Keratinocyte (primary cell): ENCODE measurements at regions not wholly inside any gene's neighbourhood (a gene's known extent, or its start where the extent isn't known, plus 50 kb on each side); places are given as distances from the start of the nearest gene placed in this dataset.
"Not testable (repeated sequence)": the region's sequence is repeated elsewhere in the genome, so short reads cannot be mapped to it uniquely, and the experiment has no call there.

ENCODE experiments used
- DNase-seq: peaks from one replicate; pipeline ENCODE4 v3.0.0-alpha.2; 2011; ENCODE audit warnings: low read depth, missing footprints, low spot score
- FAIRE-seq: peaks from 2 replicates; lab custom pipeline; 2011; peaks lifted over from hg19 to GRCh38; lab: Jason Lieb, UNC
- H2AFZ ChIP-seq: 2 replicates; pipeline ENCODE4 v1.6.0; 2012; ENCODE audit warnings: low read length, control low read depth, inconsistent platforms; ENCODE audit not compliant: control insufficient read depth
- H3K27ac ChIP-seq: 2 replicates; pipeline ENCODE4 v1.5.1; 2011; ENCODE audit warnings: low read length; ENCODE audit not compliant: control insufficient read depth, insufficient read depth
- H3K27me3 ChIP-seq: 3 replicates; pipeline ENCODE4 v1.6.0; 2011; ENCODE audit warnings: low read length; ENCODE audit not compliant: control insufficient read depth, insufficient read depth; ENCODE audit errors: extremely low read depth
- H3K36me3 ChIP-seq, 2 experiments: 2 replicates in 1 of 2; 3 replicates in 1 of 2; pipeline ENCODE4 v1.5.1; 2011; ENCODE audit warnings: low read length in 2 of 2, mild to moderate bottlenecking in 1 of 2; ENCODE audit not compliant: control insufficient read depth in 2 of 2, insufficient read depth in 2 of 2; ENCODE audit errors: extremely low read depth in 1 of 2
- H3K4me1 ChIP-seq: 3 replicates; pipeline ENCODE4 v1.5.1; 2011; ENCODE audit warnings: low read length; ENCODE audit not compliant: control insufficient read depth, insufficient read depth; ENCODE audit errors: extremely low read depth
- H3K4me2 ChIP-seq: 3 replicates; pipeline ENCODE4 v1.6.0; 2011; ENCODE audit warnings: low read depth, low read length; ENCODE audit not compliant: control insufficient read depth, insufficient read depth; ENCODE audit errors: extremely low read depth
- H3K4me3 ChIP-seq, 3 experiments: fragments of 200-600 bp in 1 of 3; sonication (generic) in 1 of 3; 2 replicates in 2 of 3; 3 replicates in 1 of 3; pipeline ENCODE4 v1.5.1; 2011 to 2016; ENCODE audit warnings: low read length in 3 of 3, mild to moderate bottlenecking in 3 of 3, control low read depth in 2 of 3, inconsistent platforms in 1 of 3, low read depth in 1 of 3, mixed read lengths in 1 of 3, mixed run types in 1 of 3, moderate library complexity in 1 of 3; ENCODE audit not compliant: control insufficient read depth in 2 of 3, insufficient read depth in 2 of 3; ENCODE audit errors: extremely low read depth in 1 of 3
- H3K79me2 ChIP-seq: 2 replicates; pipeline ENCODE4 v1.6.0; 2012; ENCODE audit warnings: low read length; ENCODE audit not compliant: control insufficient read depth, insufficient read depth
- H3K9ac ChIP-seq: 3 replicates; pipeline ENCODE4 v1.6.0; 2011; ENCODE audit warnings: low read length; ENCODE audit not compliant: control insufficient read depth, insufficient read depth; ENCODE audit errors: extremely low read depth
- H3K9me1 ChIP-seq: 3 replicates; pipeline ENCODE4 v1.6.0; 2011; ENCODE audit warnings: low read length; ENCODE audit not compliant: control insufficient read depth, insufficient read depth; ENCODE audit errors: extremely low read depth
- H3K9me3 ChIP-seq: 2 replicates; pipeline ENCODE4 v1.5.1; 2012; ENCODE audit warnings: low read depth, low read length; ENCODE audit not compliant: control insufficient read depth
- H4K20me1 ChIP-seq: 3 replicates; pipeline ENCODE4 v1.6.0; 2011; ENCODE audit warnings: low read length; ENCODE audit not compliant: control insufficient read depth, insufficient read depth; ENCODE audit errors: extremely low read depth
- EZH2 ChIP-seq: IDR thresholded peaks from one replicate; pipeline ENCODE4 v1.6.1; 2012; ENCODE audit warnings: inconsistent platforms, mild to moderate bottlenecking, low read length, moderate library complexity
- dilution Hi-C: fragments of 300-500 bp; cut with MboI; formaldehyde crosslinking; loops from one replicate; pipeline ENCODE4 v1.7.0; 2020; ENCODE audit warnings: low sequenced_read_pairs; ENCODE audit not compliant: extremely low pct_ligation_motif_present
- TF ChIP-seq, protein P1 (sequence below), 3 experiments: IDR thresholded peaks in 1 of 3; conservative IDR thresholded peaks in 1 of 3; optimal IDR thresholded peaks in 1 of 3; 2 replicates in 2 of 3; 3 replicates in 1 of 3; pipeline versions ENCODE3 to v1.5.1; 2011; ENCODE audit warnings: low read length in 3 of 3, mild to moderate bottlenecking in 3 of 3, moderate library complexity in 2 of 3, control low read depth in 1 of 3, inconsistent platforms in 1 of 3; ENCODE audit not compliant: insufficient read depth in 2 of 3; ENCODE audit errors: extremely low read depth in 1 of 3

DNA sequence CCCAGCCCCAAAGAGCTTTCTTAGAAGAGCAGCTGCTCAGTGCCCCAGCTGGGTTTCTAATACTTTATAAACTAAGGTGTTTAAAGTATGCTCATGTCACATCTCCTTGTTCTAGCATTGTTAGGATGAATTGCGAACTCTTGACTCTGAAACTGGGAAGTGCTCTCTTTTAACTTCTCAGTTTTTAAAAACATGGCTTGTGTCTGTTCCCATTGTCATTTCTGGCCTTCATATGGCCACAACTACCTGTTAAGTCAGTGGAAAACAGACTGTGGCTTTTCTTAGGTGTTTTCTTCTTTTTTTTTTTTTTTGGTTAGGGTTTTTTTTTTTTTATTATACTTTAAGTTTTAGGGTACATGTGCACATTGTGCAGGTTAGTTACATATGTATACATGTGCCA, 164.7 kb downstream of the KCNRG start:
- no peak for TF ChIP-seq EZH2
- TF ChIP-seq, protein P1, sequence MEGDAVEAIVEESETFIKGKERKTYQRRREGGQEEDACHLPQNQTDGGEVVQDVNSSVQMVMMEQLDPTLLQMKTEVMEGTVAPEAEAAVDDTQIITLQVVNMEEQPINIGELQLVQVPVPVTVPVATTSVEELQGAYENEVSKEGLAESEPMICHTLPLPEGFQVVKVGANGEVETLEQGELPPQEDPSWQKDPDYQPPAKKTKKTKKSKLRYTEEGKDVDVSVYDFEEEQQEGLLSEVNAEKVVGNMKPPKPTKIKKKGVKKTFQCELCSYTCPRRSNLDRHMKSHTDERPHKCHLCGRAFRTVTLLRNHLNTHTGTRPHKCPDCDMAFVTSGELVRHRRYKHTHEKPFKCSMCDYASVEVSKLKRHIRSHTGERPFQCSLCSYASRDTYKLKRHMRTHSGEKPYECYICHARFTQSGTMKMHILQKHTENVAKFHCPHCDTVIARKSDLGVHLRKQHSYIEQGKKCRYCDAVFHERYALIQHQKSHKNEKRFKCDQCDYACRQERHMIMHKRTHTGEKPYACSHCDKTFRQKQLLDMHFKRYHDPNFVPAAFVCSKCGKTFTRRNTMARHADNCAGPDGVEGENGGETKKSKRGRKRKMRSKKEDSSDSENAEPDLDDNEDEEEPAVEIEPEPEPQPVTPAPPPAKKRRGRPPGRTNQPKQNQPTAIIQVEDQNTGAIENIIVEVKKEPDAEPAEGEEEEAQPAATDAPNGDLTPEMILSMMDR (optimal IDR thresholded peaks at IDR 0.05 in 1 of 3, IDR thresholded peaks at IDR 0.05 in 1 of 3, conservative IDR thresholded peaks at IDR 0.05 in 1 of 3; ENCODE audit: extremely low read depth in 1 of 3, insufficient read depth in 2 of 3, low read length in 3 of 3): no peak
- Histone ChIP-seq H3K4me1 (no peaks in the 10 kb centered on the region), H2AFZ (no peak overlapping the region)

DNA sequence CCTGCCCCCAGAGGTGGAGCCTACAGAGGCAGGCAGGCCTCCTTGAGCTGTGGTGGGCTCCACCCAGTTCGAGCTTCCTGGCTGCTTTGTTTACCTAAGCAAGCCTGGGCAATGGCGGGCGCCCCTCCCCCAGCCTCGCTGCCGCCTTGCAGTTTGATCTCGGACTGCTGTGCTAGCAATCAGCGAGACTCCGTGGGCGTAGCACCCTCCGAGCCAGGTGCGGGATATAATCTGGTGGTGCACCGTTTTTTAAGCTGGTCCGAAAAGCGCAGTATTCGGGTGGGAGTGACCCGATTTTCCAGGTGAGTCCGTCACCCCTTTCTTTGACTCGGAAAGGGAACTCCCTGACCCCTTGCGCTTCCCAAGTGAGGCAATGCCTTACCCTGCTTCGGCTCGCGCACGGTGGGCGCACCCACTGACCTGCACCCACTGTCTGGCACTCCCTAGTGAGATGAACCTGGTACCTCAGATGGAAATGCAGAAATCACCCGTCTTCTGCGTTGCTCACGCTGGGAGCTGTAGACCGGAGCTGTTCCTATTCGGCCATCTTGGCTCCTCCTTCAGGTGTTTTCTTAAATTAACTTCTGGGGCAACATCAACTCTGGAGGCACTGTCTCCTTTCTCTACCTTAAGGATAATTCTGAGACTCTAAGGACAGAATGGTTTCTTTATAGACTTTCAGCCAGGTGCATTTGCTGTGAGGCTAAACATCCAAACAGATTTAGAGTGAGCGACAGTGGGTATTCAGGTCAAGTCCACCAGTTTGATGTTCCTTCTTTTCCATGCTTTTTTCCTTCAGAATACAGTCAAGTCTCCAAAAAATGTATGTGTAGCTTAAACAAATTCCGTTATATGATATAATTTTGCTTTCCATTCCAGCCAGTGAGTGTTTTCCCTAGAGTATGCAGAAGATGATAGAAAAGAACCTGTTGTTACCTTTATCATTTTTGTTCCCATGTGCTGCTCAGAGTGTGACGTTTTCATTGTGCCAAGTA, 170.8 kb downstream of the KCNRG start:
- H3K4me3 ChIP-seq, dilution Hi-C loops, H3K4me2 ChIP-seq, H4K20me1 ChIP-seq, H3K9me1 ChIP-seq, DNase-seq, H3K9ac ChIP-seq, H2AFZ ChIP-seq, H3K27me3 ChIP-seq, H3K4me1 ChIP-seq, H3K27ac ChIP-seq, H3K79me2 ChIP-seq, H3K9me3 ChIP-seq, H3K36me3 ChIP-seq, FAIRE-seq: not testable (repeated sequence)

More for the DNA sequence above, 164.7 kb downstream of the KCNRG start:
- DNase-seq (no peak), FAIRE-seq (no peak)
- Histone ChIP-seq H3K4me3 (no peak overlapping the region), H4K20me1 (no peaks in the 10 kb centered on the region), H3K4me2 (no peak overlapping the region), H3K79me2 (no peaks in the 10 kb centered on the region), H3K27ac (no peak overlapping the region), H3K27me3 (no peaks in the 10 kb centered on the region), H3K9ac (no peak overlapping the region), H3K9me3 (no peaks in the 10 kb centered on the region), H3K9me1 (no peaks in the 10 kb centered on the region), H3K36me3 (no peaks in the 10 kb centered on the region)
- dilution Hi-C loops: no loop called here
